BLaER1 treated with 17β-estradiol and CSF1 and Interleukin-3, amounts not matched to agents 10 nM and 100 nM (cell line): ENCODE measurements at regions not wholly inside any gene's neighbourhood (a gene's known extent, or its start where the extent isn't known, plus 50 kb on each side); places are given as distances from the start of the nearest gene placed in this dataset.

Experiments
- H3K27ac ChIP-seq, 11 experiments: shearing (Covaris generic); formaldehyde crosslinking; 2 replicates each; pipeline ENCODE4 v1.8.1; 2022
- H3K27me3 ChIP-seq, 11 experiments: shearing (Covaris generic); formaldehyde crosslinking; 2 replicates each; pipeline ENCODE4 v1.8.1; 2022
- H3K36me3 ChIP-seq, 11 experiments: shearing (Covaris generic); formaldehyde crosslinking; 2 replicates each; pipeline ENCODE4 v1.8.1; 2022
- H3K4me1 ChIP-seq, 10 experiments: shearing (Covaris generic); formaldehyde crosslinking; 2 replicates each; pipeline ENCODE4 v1.8.1; 2022
- H3K4me2 ChIP-seq, 11 experiments: shearing (Covaris generic); formaldehyde crosslinking; 2 replicates each; pipeline ENCODE4 v1.8.1; 2022
- H3K4me3 ChIP-seq, 10 experiments: shearing (Covaris generic); formaldehyde crosslinking; 2 replicates each; pipeline ENCODE4 v1.8.1; 2022
- H3K9ac ChIP-seq, 11 experiments: shearing (Covaris generic); formaldehyde crosslinking; 2 replicates each; pipeline ENCODE4 v1.8.1; 2022
- H3K9me3 ChIP-seq, 11 experiments: shearing (Covaris generic); formaldehyde crosslinking; replicated peaks in 1 of 11; 2 replicates each; pipeline ENCODE4 v1.8.1; 2022
- H4K20me1 ChIP-seq, 11 experiments: shearing (Covaris generic); formaldehyde crosslinking; 2 replicates each; pipeline ENCODE4 v1.8.1; 2022
- Cebpa-rat ChIP-seq, 11 experiments: shearing (Covaris generic); IDR thresholded peaks; 2 replicates each; pipeline ENCODE4 v1.8.1; 2022

DNA sequence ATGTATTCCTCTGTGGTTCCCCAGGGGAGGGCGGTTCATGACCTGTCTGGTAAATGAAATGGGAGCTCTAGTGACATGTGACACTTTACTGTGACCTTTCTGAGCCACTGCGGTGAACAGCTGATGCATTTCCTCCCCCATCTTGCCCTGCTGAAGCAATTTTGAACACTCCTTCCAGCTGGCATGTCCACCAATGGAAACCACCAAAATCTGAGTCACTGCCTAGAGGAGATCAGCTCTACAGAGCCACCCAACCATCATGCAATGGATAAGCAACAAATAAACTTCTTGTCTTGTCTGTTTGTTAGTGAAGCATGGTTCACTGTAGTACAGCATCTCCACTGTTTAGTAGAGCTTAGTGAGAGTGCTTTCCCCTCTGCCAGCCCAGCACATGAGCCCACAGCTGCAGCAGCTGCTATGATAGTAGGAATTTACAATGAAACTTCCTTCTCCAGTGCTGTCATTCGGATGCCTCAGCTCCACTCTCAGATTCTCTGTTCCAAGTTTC, 479.4 kb downstream of the NTRK3 start:
- no peaks in the 10 kb centered on the region for H3K36me3 ChIP-seq
- no peaks in the 10 kb centered on the region for H3K9me3 ChIP-seq
- peaks cover 0 to 10% (median 0%) of the 10 kb centered on the region in 10 experiments; a peak in 4 of 20 replicates for H3K4me1 ChIP-seq
- H3K27ac ChIP-seq = no peak overlapping the region
- TF ChIP-seq Cebpa-rat (IDR thresholded peaks at IDR 0.05) = no peak
- H3K4me3 ChIP-seq = no peak overlapping the region
- H3K27me3 ChIP-seq = no peaks in the 10 kb centered on the region
- no peak overlapping the region for H3K9ac ChIP-seq
- peak overlapping the region in 2 of 11 experiments; percentile 2 to 13; a peak in 1 of 22 replicates for H3K4me2 ChIP-seq
- H4K20me1 ChIP-seq = no peaks in the 10 kb centered on the region

DNA sequence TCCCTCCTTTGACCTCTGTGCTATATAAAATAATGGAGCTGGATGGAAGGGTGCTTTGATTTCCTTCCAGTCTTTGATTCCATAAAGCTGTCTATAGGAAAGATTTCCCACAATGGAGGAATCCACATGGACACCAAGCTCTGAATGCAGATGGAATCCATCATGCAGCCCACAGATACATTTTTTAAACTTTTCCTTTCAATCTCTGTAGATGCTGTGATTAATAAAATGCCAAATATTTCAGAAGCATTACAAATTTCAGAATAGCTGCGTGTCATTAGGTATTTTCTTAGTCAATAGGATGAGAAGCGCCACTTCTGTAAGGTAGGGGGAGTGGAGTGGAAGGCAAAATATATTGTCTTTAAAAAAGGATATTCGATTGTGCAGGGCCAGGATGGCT, 489.0 kb downstream of the NTRK3 start:
- Histone ChIP-seq H3K9me3 (peaks cover 6 to 43% (median 20%) of the 10 kb centered on the region in 11 experiments; a peak in 18 of 22 replicates), H3K4me1 (peaks cover 4 to 22% (median 8%) of the 10 kb centered on the region in 10 experiments), H3K4me2 (no peak overlapping the region), H3K27me3 (no peaks in the 10 kb centered on the region), H4K20me1 (no peaks in the 10 kb centered on the region), H3K4me3 (no peak overlapping the region), H3K9ac (no peak overlapping the region), H3K36me3 (no peaks in the 10 kb centered on the region), H3K27ac (no peak overlapping the region)
- no peak for TF ChIP-seq Cebpa-rat (IDR thresholded peaks at IDR 0.05)

DNA sequence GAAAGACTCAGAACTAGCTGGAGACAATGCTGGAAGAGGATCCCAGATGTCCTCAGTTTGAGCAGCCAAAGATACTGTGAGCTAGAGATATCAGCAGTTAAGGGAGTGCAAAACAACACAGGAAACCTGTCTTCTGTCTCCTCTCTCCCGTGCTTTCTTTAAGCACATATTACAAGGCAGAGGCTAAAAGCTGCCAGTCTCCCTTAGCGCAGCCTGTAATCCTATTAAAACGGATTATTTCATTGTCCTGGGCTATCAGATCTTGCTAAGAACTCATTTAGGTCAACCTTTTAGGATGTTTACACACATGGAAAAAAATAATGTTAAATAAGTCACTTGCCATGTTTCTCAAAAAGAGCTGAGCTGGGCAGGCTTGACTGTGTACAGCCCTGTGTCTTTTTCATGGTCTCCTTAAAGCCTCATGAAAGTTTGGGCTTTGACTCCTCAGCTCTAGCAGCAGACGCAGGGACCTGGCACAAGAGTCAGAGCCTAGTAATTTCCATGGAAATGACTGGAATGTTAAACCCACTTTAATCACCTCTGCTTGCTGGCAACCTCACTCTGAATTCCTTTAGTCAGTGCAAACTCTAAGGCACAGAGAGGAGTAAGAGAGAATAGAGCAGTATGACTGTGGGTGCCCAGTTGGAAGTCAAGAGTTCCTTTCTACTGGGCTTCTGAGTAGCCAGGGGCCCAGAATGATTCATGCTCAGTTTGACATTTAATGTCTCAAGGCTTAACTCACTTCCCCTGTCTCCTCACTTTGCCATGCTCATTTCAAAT, 491.9 kb downstream of the NTRK3 start:
- H4K20me1 ChIP-seq = no peaks in the 10 kb centered on the region
- peaks cover 1 to 27% (median 11%) of the 10 kb centered on the region in 11 experiments; a peak in 13 of 22 replicates for H3K9me3 ChIP-seq
- no peak for TF ChIP-seq Cebpa-rat (IDR thresholded peaks at IDR 0.05)
- peak overlapping the region in 4 of 11 experiments; percentile 34 to 67 (median 40); a peak in 9 of 22 replicates for H3K4me2 ChIP-seq
- peaks cover 20 to 43% (median 24%) of the 10 kb centered on the region in 10 experiments for H3K4me1 ChIP-seq
- peak overlapping the region in 5 of 11 experiments; percentile 4 to 41 (median 27); a peak in 7 of 22 replicates for H3K27ac ChIP-seq
- H3K9ac ChIP-seq = no peak overlapping the region
- H3K36me3 ChIP-seq = no peaks in the 10 kb centered on the region
- no peak overlapping the region for H3K4me3 ChIP-seq
- no peaks in the 10 kb centered on the region for H3K27me3 ChIP-seq

DNA sequence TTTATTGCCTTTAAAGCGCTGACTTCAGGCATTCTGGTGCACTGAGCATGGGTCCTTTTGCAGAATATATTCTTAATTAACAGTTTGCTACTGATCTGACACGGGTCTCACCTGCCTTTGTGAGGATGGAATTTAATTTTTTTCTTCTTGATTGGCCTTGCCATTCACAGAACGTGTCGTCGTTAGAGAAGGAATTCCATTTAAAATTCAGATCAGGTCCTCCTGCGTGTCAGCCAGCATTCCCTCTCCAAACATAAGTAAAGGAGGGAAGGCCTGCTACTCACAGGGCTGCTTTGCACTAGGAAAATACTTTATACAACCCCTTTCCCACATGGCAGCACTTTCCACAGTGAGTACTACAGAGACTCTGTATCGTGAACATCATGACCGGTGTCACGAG, 492.7 kb downstream of the NTRK3 start:
- no peaks in the 10 kb centered on the region for H3K36me3 ChIP-seq
- H3K4me2 ChIP-seq = peak overlapping the region in 1 of 11 experiments; percentile 67; a peak in 1 of 22 replicates
- no peaks in the 10 kb centered on the region for H4K20me1 ChIP-seq
- H3K4me1 ChIP-seq = peaks cover 20 to 43% (median 24%) of the 10 kb centered on the region in 10 experiments
- H3K4me3 ChIP-seq = no peak overlapping the region
- peak overlapping the region in 4 of 11 experiments; percentile 7 to 41 (median 28); a peak in 2 of 22 replicates for H3K27ac ChIP-seq
- H3K9me3 ChIP-seq = peaks cover 0 to 24% (median 11%) of the 10 kb centered on the region in 11 experiments; a peak in 12 of 22 replicates
- H3K9ac ChIP-seq = no peak overlapping the region
- H3K27me3 ChIP-seq = no peaks in the 10 kb centered on the region
- no peak for TF ChIP-seq Cebpa-rat (IDR thresholded peaks at IDR 0.05)

DNA sequence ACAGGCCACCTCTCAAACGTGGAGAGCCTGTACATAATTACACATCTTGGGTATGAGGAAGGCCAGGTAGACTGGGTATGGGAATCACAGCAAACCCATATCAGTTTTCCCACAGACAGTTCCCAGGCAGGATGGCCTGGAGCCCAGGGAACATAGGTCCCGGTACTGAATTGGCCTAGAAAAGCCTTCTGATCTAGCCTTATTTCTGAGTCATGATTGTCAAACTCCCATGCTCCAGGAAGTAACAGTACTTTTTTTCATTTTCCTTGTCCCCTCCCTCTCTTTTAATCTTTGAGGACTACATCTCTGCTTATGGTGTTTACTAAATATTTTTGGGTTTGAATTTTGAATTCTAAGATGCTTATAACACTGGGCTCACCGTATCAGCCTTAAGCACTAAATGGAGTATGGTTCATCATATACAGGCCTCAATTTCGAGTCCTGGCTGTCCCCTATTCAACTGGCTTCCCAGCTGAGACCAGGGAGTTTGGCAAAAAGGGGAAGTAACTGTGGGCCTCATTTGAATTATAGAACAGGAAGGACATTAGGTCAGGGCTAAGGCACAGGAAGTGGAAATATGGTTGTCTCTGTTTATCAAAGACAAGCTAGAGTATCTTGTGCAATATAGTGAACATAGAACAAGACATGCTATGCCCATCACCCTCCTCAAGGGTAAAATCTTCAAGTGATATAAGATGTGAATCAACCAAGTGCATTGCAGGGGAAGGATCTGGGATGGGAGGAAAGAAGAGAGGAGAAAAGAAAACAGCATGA, 494.6 kb downstream of the NTRK3 start:
- H3K4me2 ChIP-seq = peak overlapping the region; percentile 57 to 82 (median 74)
- peak in 10 of 11 experiments; percentile 24 to 85 (median 79); a peak in 14 of 22 replicates for TF ChIP-seq Cebpa-rat (IDR thresholded peaks at IDR 0.05)

DNA sequence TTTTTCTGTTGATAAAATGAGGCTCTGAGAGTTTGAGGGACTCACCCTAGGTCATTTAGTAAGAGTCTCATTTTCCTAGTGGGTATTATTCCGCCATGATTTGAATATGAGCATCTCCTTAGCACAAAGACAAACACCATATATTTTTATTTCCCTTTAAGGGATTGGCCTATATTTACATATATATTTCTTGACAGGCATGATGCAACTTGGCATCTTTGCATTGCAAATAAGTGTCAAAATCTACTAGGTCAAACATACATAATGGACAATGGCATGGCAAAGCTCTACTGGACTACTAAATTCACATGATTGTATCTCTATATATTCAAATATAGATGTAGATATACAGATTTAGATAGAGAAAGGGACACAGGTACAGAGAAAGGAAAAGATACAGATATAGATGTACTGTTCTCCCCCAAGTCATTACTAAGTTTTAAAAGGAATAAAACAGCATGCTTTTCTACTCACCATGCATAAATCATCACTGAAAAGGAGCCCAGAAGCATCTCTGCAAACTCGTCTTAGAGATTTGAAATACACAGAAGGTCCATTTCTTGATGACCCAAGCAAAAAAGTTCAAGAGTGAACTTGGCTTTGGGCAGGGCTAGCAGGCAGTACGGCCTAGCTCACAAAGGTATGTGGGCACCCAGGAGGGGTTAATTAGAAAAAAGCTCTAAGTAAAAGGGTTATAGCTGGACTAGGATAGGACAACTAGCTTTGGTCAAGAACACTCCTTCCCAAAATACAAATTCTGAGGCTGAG, 495.8 kb downstream of the NTRK3 start:
- TF ChIP-seq Cebpa-rat (IDR thresholded peaks at IDR 0.05) = no peak
- Histone ChIP-seq H3K36me3 (no peaks in the 10 kb centered on the region), H3K27ac (peak overlapping the region in 10 of 11 experiments; percentile 74 to 93 (median 90); a peak in 21 of 22 replicates), H3K4me1 (peaks cover 20 to 43% (median 24%) of the 10 kb centered on the region in 10 experiments), H3K9me3 (peaks cover 0 to 20% (median 11%) of the 10 kb centered on the region in 11 experiments; a peak in 11 of 22 replicates), H4K20me1 (no peaks in the 10 kb centered on the region), H3K4me3 (peak overlapping the region in 2 of 10 experiments; percentile 1 to 13; a peak in 4 of 20 replicates), H3K27me3 (no peaks in the 10 kb centered on the region), H3K9ac (peak overlapping the region in 9 of 11 experiments; percentile 53 to 75 (median 73); a peak in 12 of 22 replicates), H3K4me2 (peak overlapping the region; percentile 57 to 82 (median 74); a peak in 20 of 22 replicates)

More for the DNA sequence above, 494.6 kb downstream of the NTRK3 start:
- Histone ChIP-seq H3K27me3 (no peaks in the 10 kb centered on the region), H3K9ac (peak overlapping the region in 9 of 11 experiments; percentile 53 to 75 (median 73); a peak in 18 of 22 replicates), H3K36me3 (no peaks in the 10 kb centered on the region), H3K9me3 (peaks cover 0 to 20% (median 11%) of the 10 kb centered on the region in 11 experiments; a peak in 11 of 22 replicates), H3K4me3 (peak overlapping the region in 4 of 10 experiments; percentile 2 to 20 (median 10); a peak in 5 of 20 replicates), H3K27ac (peak overlapping the region; percentile 31 to 93 (median 90); a peak in 21 of 22 replicates), H4K20me1 (no peaks in the 10 kb centered on the region), H3K4me1 (peaks cover 20 to 43% (median 24%) of the 10 kb centered on the region in 10 experiments)

DNA sequence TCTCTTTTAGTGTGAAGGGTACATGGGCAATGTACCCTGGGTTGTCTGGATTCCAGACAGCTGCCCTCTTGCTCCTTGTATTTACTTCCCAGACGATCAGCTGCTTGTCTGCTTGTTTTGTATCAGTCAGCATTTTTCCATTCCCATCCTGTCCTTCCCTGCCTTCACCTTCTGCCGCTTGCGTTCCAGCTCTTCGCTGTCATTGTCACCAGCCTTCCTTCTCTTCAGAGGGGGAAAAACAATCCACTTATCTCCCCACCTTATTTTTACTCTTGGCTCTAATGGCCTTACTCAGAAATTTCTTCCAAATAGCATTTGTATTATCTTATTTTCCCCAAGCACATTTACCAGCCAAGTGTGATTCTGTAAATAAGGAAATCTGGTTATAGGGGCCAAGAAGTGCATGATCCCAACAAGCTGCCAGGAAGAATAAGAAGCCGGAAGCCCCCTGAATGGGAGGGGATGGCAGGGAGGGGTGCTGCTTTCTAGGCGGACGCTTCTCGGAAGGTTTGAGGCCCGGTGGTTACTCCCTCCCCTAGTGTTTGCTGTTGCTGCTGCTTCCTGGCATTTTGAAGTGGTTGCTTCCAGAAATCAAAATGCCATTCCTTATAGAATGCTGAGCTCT, 497.6 kb downstream of the NTRK3 start:
- no peak for TF ChIP-seq Cebpa-rat (IDR thresholded peaks at IDR 0.05)
- Histone ChIP-seq H3K27me3 (no peaks in the 10 kb centered on the region), H3K4me2 (no peak overlapping the region), H3K27ac (no peak overlapping the region; a peak in 1 of 22 replicates), H3K9me3 (peaks cover 0 to 20% (median 11%) of the 10 kb centered on the region in 11 experiments; a peak in 11 of 22 replicates), H3K4me3 (no peak overlapping the region), H3K36me3 (no peaks in the 10 kb centered on the region), H4K20me1 (no peaks in the 10 kb centered on the region), H3K4me1 (peaks cover 20 to 34% (median 24%) of the 10 kb centered on the region in 10 experiments), H3K9ac (no peak overlapping the region)

DNA sequence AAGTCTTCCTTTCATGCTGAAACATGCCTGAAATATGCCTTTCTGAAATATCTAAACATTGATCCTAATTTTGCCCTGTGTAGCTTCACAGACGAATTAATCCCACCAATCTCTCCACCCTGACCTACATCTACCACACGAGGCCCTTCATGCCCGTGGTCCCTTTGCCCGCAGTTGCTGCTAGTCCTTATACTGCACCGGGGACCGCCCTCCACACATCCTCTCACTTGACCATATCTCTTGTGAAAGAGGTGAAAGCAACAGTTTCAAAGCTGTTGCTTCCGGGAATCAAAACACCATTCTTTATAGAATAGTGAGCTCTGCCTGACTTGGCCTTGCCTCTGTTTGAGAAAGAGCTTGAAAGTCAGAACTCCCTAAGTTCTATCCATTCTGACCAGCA, 499.5 kb downstream of the NTRK3 start:
- no peaks in the 10 kb centered on the region for H3K36me3 ChIP-seq
- H3K4me2 ChIP-seq = no peak overlapping the region
- H3K9ac ChIP-seq = no peak overlapping the region
- H3K4me1 ChIP-seq = peaks cover 12 to 35% (median 19%) of the 10 kb centered on the region in 10 experiments
- TF ChIP-seq Cebpa-rat (IDR thresholded peaks at IDR 0.05) = no peak
- no peak overlapping the region for H3K4me3 ChIP-seq
- H3K27me3 ChIP-seq = no peaks in the 10 kb centered on the region
- no peak overlapping the region for H3K27ac ChIP-seq
- H3K9me3 ChIP-seq = peaks cover 0 to 14% (median 10%) of the 10 kb centered on the region in 11 experiments; a peak in 11 of 22 replicates
- no peaks in the 10 kb centered on the region for H4K20me1 ChIP-seq
